H9 (cell line): ENCODE measurements at regions not wholly inside any gene's neighbourhood (a gene's known extent, or its start where the extent isn't known, plus 50 kb on each side); places are given as distances from the start of the nearest gene placed in this dataset.

Source experiments
- DNase-seq: peaks from one replicate; pipeline ENCODE4 v3.0.0-alpha.2; 2017
- H2AFZ ChIP-seq: one replicate; pipeline ENCODE4 v1.6.1; 2013; ENCODE audit warnings: mild to moderate bottlenecking, low read length, control low read depth, moderate library complexity
- H2AK5ac ChIP-seq: 2 replicates; pipeline ENCODE4 v1.6.1; 2013; ENCODE audit warnings: low read length, control low read depth, mixed read lengths; ENCODE audit not compliant: insufficient read length
- H2BK120ac ChIP-seq: one replicate; pipeline ENCODE4 v1.6.1; 2013; ENCODE audit warnings: low read depth, mild to moderate bottlenecking, low read length, control low read depth, inconsistent platforms; ENCODE audit not compliant: poor library complexity, severe bottlenecking
- H2BK12ac ChIP-seq: 2 replicates; pipeline ENCODE4 v1.6.1; 2013; ENCODE audit warnings: low read length, control low read depth, mixed read lengths, low read depth; ENCODE audit not compliant: insufficient read length
- H2BK15ac ChIP-seq: 2 replicates; pipeline ENCODE4 v1.6.1; 2013; ENCODE audit warnings: low read depth, low read length, control low read depth
- H2BK20ac ChIP-seq: one replicate; pipeline ENCODE4 v1.6.1; 2013; ENCODE audit warnings: low read depth, mild to moderate bottlenecking, low read length, control low read depth, inconsistent platforms; ENCODE audit not compliant: poor library complexity, severe bottlenecking
- H2BK5ac ChIP-seq: 2 replicates; pipeline ENCODE4 v1.6.1; 2013; ENCODE audit warnings: low read length, control low read depth, mixed read lengths; ENCODE audit not compliant: insufficient read length
- H3K14ac ChIP-seq: 2 replicates; pipeline ENCODE4 v1.6.1; 2013; ENCODE audit warnings: low read length, control low read depth; ENCODE audit not compliant: insufficient read depth
- H3K18ac ChIP-seq: 2 replicates; pipeline ENCODE4 v1.6.1; 2013; ENCODE audit warnings: low read depth, mild to moderate bottlenecking, mixed read lengths, low read length, control low read depth; ENCODE audit not compliant: insufficient read length
- H3K23ac ChIP-seq: 2 replicates; pipeline ENCODE4 v1.6.1; 2013; ENCODE audit warnings: low read length, control low read depth, mixed read lengths, low read depth; ENCODE audit not compliant: insufficient read length
- H3K23me2 ChIP-seq: 2 replicates; pipeline ENCODE4 v1.6.1; 2013; ENCODE audit warnings: low read depth, mild to moderate bottlenecking, mixed read lengths, low read length, control low read depth; ENCODE audit not compliant: insufficient read length, poor library complexity, severe bottlenecking
- H3K27ac ChIP-seq: 2 replicates; pipeline ENCODE4 v1.5.1; 2013; ENCODE audit warnings: low read length, control low read depth, mixed read lengths, low read depth; ENCODE audit not compliant: insufficient read length
- H3K27me3 ChIP-seq: 2 replicates; pipeline ENCODE4 v1.6.1; 2013; ENCODE audit warnings: low read length, control low read depth, inconsistent platforms; ENCODE audit not compliant: insufficient read depth
- H3K4ac ChIP-seq: 2 replicates; pipeline ENCODE4 v1.6.1; 2013; ENCODE audit warnings: low read depth, mild to moderate bottlenecking, control low read depth, inconsistent platforms, low read length, moderate library complexity
- H3K4me1 ChIP-seq: 2 replicates; pipeline ENCODE4 v1.6.1; 2013; ENCODE audit warnings: low read length, control low read depth, inconsistent platforms; ENCODE audit not compliant: insufficient read depth
- H3K4me2 ChIP-seq: 2 replicates; pipeline ENCODE4 v1.6.1; 2013; ENCODE audit warnings: low read length, control low read depth, mixed read lengths; ENCODE audit not compliant: insufficient read length, insufficient read depth
- H3K56ac ChIP-seq: 2 replicates; pipeline ENCODE4 v1.6.1; 2013; ENCODE audit warnings: low read depth, mild to moderate bottlenecking, mixed read lengths, low read length, control low read depth; ENCODE audit not compliant: insufficient read length
- H3K79me1 ChIP-seq: 2 replicates; pipeline ENCODE4 v1.6.1; 2013; ENCODE audit warnings: low read depth, mild to moderate bottlenecking, moderate library complexity, low read length, control low read depth, inconsistent platforms; ENCODE audit not compliant: insufficient read depth, poor library complexity, severe bottlenecking
- H3K79me2 ChIP-seq: 2 replicates; pipeline ENCODE4 v1.6.1; 2013; ENCODE audit warnings: low read length, control low read depth, inconsistent platforms; ENCODE audit not compliant: insufficient read depth
- H3K9ac ChIP-seq: 2 replicates; pipeline ENCODE4 v1.6.1; 2013; ENCODE audit warnings: low read length, control low read depth, mixed read lengths; ENCODE audit not compliant: insufficient read length; ENCODE audit errors: extremely low read depth
- H3K9me3 ChIP-seq: one replicate; pipeline ENCODE4 v1.6.1; 2013; ENCODE audit warnings: low read depth, low read length, inconsistent platforms; ENCODE audit not compliant: control insufficient read depth
- H3T11ph ChIP-seq: one replicate; pipeline ENCODE4 v1.6.1; 2013; ENCODE audit warnings: mild to moderate bottlenecking, low read length, control low read depth, inconsistent platforms
- H4K20me1 ChIP-seq: one replicate; pipeline ENCODE4 v1.6.1; 2013; ENCODE audit not compliant: control insufficient read depth, insufficient read length, insufficient read depth
- H4K5ac ChIP-seq: 2 replicates; pipeline ENCODE4 v1.6.1; 2013; ENCODE audit warnings: low read depth, mild to moderate bottlenecking, mixed read lengths, low read length, control low read depth; ENCODE audit not compliant: insufficient read length
- H4K8ac ChIP-seq: replicated peaks from 2 replicates; pipeline ENCODE4 v1.6.1; 2013; ENCODE audit warnings: low read length, control low read depth, mixed read lengths, low read depth; ENCODE audit not compliant: insufficient read length
- H4K91ac ChIP-seq: 2 replicates; pipeline ENCODE4 v1.6.1; 2013; ENCODE audit warnings: low read depth, mild to moderate bottlenecking, moderate library complexity, mixed read lengths, low read length, control low read depth; ENCODE audit not compliant: insufficient read length
- H3K27ac Mint-ChIP-seq, 3 experiments: 2 replicates in 2 of 3; 3 replicates in 1 of 3; pipeline ENCODE4 v1.8.0; 2020 to 2021; ENCODE audit warnings: mixed read lengths in 3 of 3, mild to moderate bottlenecking in 1 of 3, moderate library complexity in 1 of 3
- H3K27me3 Mint-ChIP-seq: 2 replicates; pipeline ENCODE4 v1.8.0; 2021; ENCODE audit warnings: low read depth, mild to moderate bottlenecking, moderate library complexity, mixed read lengths
- H3K36me3 Mint-ChIP-seq, 3 experiments: 2 replicates in 2 of 3; 3 replicates in 1 of 3; pipeline ENCODE4 v1.8.0; 2020 to 2021; ENCODE audit warnings: low read depth in 3 of 3, mixed read lengths in 3 of 3; ENCODE audit not compliant: insufficient read depth in 1 of 3
- H3K4me1 Mint-ChIP-seq, 2 experiments: 2 replicates each; pipeline ENCODE4 v1.8.0; 2020; ENCODE audit warnings: mixed read lengths in 2 of 2
- H3K4me3 Mint-ChIP-seq, 2 experiments: 2 replicates in 1 of 2; 3 replicates in 1 of 2; pipeline ENCODE4 v1.8.0; 2020 to 2021; ENCODE audit warnings: mild to moderate bottlenecking in 2 of 2, mixed read lengths in 2 of 2, moderate library complexity in 1 of 2
- H3K9me3 Mint-ChIP-seq, 2 experiments: 2 replicates in 1 of 2; 3 replicates in 1 of 2; pipeline ENCODE4 v1.8.0; 2020; ENCODE audit warnings: mild to moderate bottlenecking in 2 of 2, mixed read lengths in 2 of 2, moderate library complexity in 1 of 2
- CTCF ChIP-seq: fragments of 200-600 bp; sonication (generic); conservative IDR thresholded peaks from 3 replicates; pipeline ENCODE4 v1.8.0; 2021; ENCODE audit warnings: antibody characterized with exemption, mild to moderate bottlenecking
- WGBS: extraction: QIAGEN DNeasy Blood & Tissue Kit; methylation state at CpG from one replicate; pipeline ENCODE4 v1.1.7; 2013; ENCODE audit warnings: missing lambda C conversion rate, low lambda C conversion rate, mixed read lengths; ENCODE audit not compliant: insufficient read length; ENCODE audit errors: extremely low coverage; 5-methylcytosine and 5-hydroxymethylcytosine counted together

GRCh38 chr3:3735919-3736318, 63.3 kb upstream of the LRRN1 start:
- Mint-ChIP-seq H3K27ac (no peak overlapping the region), H3K4me3 (no peak overlapping the region), H3K4me1 (peaks cover 14 to 24% of the 10 kb centered on the region in 2 experiments), H3K27me3 (peaks cover 2% of the 10 kb centered on the region; the same call in 1 of the 2 replicates), H3K9me3 (no peaks in the 10 kb centered on the region; a peak in 1 of 5 replicates), H3K36me3 (no peaks in the 10 kb centered on the region)
- no peak overlapping the region for H2BK120ac ChIP-seq
- no peak overlapping the region for H2BK5ac ChIP-seq
- no peak overlapping the region for H3T11ph ChIP-seq
- no peak overlapping the region for H4K8ac ChIP-seq
- DNase-seq: no peak
- H4K20me1 ChIP-seq: no peaks in the 10 kb centered on the region
- H3K9me3 ChIP-seq: no peaks in the 10 kb centered on the region
- no peaks in the 10 kb centered on the region for H3K79me2 ChIP-seq
- WGBS: no CpG with 5 or more reads among the region's 1 CpG
- H2BK20ac ChIP-seq: no peak overlapping the region
- H3K56ac ChIP-seq: no peak overlapping the region
- H2AFZ ChIP-seq: no peak overlapping the region
- H4K5ac ChIP-seq: no peak overlapping the region
- H3K4me2 ChIP-seq: no peak overlapping the region
- no peak overlapping the region for H3K27ac ChIP-seq
- H3K23ac ChIP-seq: no peak overlapping the region
- no peak overlapping the region for H3K9ac ChIP-seq
- no peak overlapping the region for H3K18ac ChIP-seq
- H3K4me1 ChIP-seq: no peaks in the 10 kb centered on the region; the same call in 1 of the 2 replicates
- H2BK15ac ChIP-seq: no peak overlapping the region
- no peak overlapping the region for H4K91ac ChIP-seq
- H3K14ac ChIP-seq: no peak overlapping the region
- no peak overlapping the region for H3K4ac ChIP-seq
- no peak for TF ChIP-seq CTCF
- no peaks in the 10 kb centered on the region for H3K79me1 ChIP-seq
- no peak overlapping the region for H2AK5ac ChIP-seq
- H3K27me3 ChIP-seq: no peaks in the 10 kb centered on the region
- H2BK12ac ChIP-seq: no peak overlapping the region
- H3K23me2 ChIP-seq: no peaks in the 10 kb centered on the region
